ENCODE measurements at regions not wholly inside any gene's neighbourhood (a gene's known extent, or its start where the extent isn't known, plus 50 kb on each side); places are given as distances from the start of the nearest gene placed in this dataset.

DNA sequence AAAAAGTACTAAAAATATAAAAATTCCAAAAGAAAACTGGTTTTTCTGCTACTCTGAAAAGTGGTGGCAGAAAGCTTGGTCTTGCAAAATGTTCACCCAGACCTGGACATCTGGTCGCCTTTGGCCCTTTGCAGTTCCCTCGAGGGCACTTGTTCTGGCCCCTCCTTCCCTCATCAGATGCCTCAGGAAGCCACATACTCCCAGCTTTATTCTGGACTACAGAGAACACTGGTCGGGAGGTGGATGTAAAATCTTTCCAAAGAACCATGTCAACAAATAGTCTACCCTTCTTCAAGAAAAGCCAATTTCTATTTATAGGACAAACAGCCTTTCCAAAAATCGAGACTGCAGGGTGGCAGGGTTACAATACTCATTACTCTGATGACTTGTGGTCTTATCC is 726.1 kb downstream of the TNS3 start:
- H2AFZ ChIP-seq (ENCODE audit: low read depth, low read length, poor library complexity, severe bottlenecking) = no peak overlapping the region
- no peak overlapping the region for H3K27ac ChIP-seq (ENCODE audit: low read depth, low read length)
- BruUV-seq (replicated peaks) = no TSS peak
- H3K9me3 ChIP-seq (ENCODE audit: control insufficient read depth in 1 of 2, insufficient read depth in 1 of 2, low read depth in 1 of 2, low read length in 2 of 2) = no peaks in the 10 kb centered on the region
- H3K4me1 ChIP-seq (ENCODE audit: control insufficient read depth in 1 of 2, insufficient read depth in 2 of 2, low read length in 2 of 2) = no peaks in the 10 kb centered on the region
- H3K4me3 ChIP-seq (replicated peaks in 1 of 2; ENCODE audit: low read depth in 1 of 2, low read length in 2 of 2) = no peak overlapping the region
- ChIA-PET RAD21 (ENCODE audit: low non-redundant PET in 1 of 2, low total read pairs in 2 of 2, uncharacterized antibody in 2 of 2, unreplicated experiment in 2 of 2) (no interaction called here), CTCF (no interaction called here), POLR2A (no interaction called here)
- no peak overlapping the region for H3K4me2 ChIP-seq (ENCODE audit: low read length)
- no peaks in the 10 kb centered on the region for H4K20me1 ChIP-seq (ENCODE audit: insufficient read depth)
- no peaks in the 10 kb centered on the region for H3K27me3 ChIP-seq (ENCODE audit: insufficient read depth, low read length)
- H3K9ac ChIP-seq (ENCODE audit: low read length) = no peak overlapping the region
- TF ChIP-seq CEBPB (IDR thresholded peaks at IDR 0.05; ENCODE audit: low read depth) (no peak), EGR1 (IDR thresholded peaks at IDR 0.05; ENCODE audit: low read depth) (no peak), SP1 (IDR thresholded peaks at IDR 0.05; ENCODE audit: low read depth) (no peak)
- DNase-seq (ENCODE audit: low read depth, low spot score) = no peak
- intact Hi-C loops (cut with micrococcal nuclease) = no loop called here
- no peaks in the 10 kb centered on the region for H3K9me2 ChIP-seq (ENCODE audit: insufficient read depth)
- H3K79me2 ChIP-seq (ENCODE audit: insufficient read depth, low read length) = no peaks in the 10 kb centered on the region
- ATAC-seq = no peak
- H3K36me3 ChIP-seq (ENCODE audit: control insufficient read depth in 1 of 2, insufficient read depth in 2 of 2, low read length in 2 of 2) = no peaks in the 10 kb centered on the region

DNA sequence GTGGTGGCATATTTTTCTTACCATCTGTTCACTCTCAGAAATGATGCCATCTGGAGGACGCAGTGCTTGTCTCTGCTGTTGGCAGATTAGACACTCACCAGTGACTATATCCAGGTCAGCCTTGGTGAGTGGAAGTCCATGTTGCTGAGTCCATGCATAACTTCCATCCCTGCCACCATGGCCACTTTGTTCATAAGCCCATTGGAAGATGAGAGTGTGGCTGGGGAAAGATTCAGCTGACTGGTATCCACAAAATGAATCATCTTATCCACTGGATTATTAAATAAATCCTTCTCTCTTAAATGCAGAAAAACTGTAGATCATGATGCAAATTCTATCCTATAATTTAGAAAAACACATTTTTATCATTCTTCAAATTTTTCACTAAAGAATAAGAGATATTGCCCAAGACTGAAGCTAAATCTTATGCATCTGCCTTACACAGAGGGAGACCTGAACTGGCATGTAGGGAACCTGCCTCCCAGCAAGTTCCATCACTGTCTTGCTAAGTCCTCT is 726.9 kb downstream of the TNS3 start:
- no peak overlapping the region for H3K27ac ChIP-seq (ENCODE audit: low read depth, low read length)
- ChIA-PET POLR2A (no interaction called here), CTCF (no interaction called here), RAD21 (ENCODE audit: low non-redundant PET in 1 of 2, low total read pairs in 2 of 2, uncharacterized antibody in 2 of 2, unreplicated experiment in 2 of 2) (no interaction called here)
- DNase-seq (ENCODE audit: low read depth, low spot score) = no peak
- H3K79me2 ChIP-seq (ENCODE audit: insufficient read depth, low read length) = no peaks in the 10 kb centered on the region
- H2AFZ ChIP-seq (ENCODE audit: low read depth, low read length, poor library complexity, severe bottlenecking) = no peak overlapping the region
- no peaks in the 10 kb centered on the region for H3K36me3 ChIP-seq (ENCODE audit: control insufficient read depth in 1 of 2, insufficient read depth in 2 of 2, low read length in 2 of 2)
- H3K9ac ChIP-seq (ENCODE audit: low read length) = no peak overlapping the region
- H3K4me2 ChIP-seq (ENCODE audit: low read length) = no peak overlapping the region
- TF ChIP-seq EGR1 (IDR thresholded peaks at IDR 0.05; ENCODE audit: low read depth) (no peak), YY1 (IDR thresholded peaks at IDR 0.05; ENCODE audit: extremely low read depth, insufficient replicate concordance, low read depth, low read length) (no peak), CBX3 (IDR thresholded peaks at IDR 0.05; ENCODE audit: low read depth) (no peak), MAX (IDR thresholded peaks at IDR 0.05) (no peak), RAD21 (IDR thresholded peaks at IDR 0.05; ENCODE audit: low read depth) (peak; percentile 35; the same call in 1 of the 2 replicates), POLR2AphosphoS5 (IDR thresholded peaks at IDR 0.05; ENCODE audit: low read depth, low read length) (no peak), SIN3A (IDR thresholded peaks at IDR 0.05; ENCODE audit: low read depth) (no peak), SRF (IDR thresholded peaks at IDR 0.05; ENCODE audit: low read depth) (no peak), ELF1 (IDR thresholded peaks at IDR 0.05; ENCODE audit: borderline replicate concordance, low read depth) (no peak), SP1 (IDR thresholded peaks at IDR 0.05; ENCODE audit: low read depth) (no peak), ZNF274 (IDR thresholded peaks at IDR 0.05; ENCODE audit: low read depth, low read length) (no peak), EZH2 (IDR thresholded peaks at IDR 0.05) (no peak), FOSL1 (IDR thresholded peaks at IDR 0.05; ENCODE audit: low read depth) (no peak), EZH2phosphoT487 (IDR thresholded peaks at IDR 0.05; ENCODE audit: borderline replicate concordance) (no peak), ZBTB33 (IDR thresholded peaks at IDR 0.05; ENCODE audit: extremely low read depth, insufficient replicate concordance, low read length) (no peak), POLR2A (IDR thresholded peaks at IDR 0.05; ENCODE audit: borderline replicate concordance, extremely low read depth, insufficient read depth, insufficient read length) (no peak)
- TF ChIP-seq, protein P1, sequence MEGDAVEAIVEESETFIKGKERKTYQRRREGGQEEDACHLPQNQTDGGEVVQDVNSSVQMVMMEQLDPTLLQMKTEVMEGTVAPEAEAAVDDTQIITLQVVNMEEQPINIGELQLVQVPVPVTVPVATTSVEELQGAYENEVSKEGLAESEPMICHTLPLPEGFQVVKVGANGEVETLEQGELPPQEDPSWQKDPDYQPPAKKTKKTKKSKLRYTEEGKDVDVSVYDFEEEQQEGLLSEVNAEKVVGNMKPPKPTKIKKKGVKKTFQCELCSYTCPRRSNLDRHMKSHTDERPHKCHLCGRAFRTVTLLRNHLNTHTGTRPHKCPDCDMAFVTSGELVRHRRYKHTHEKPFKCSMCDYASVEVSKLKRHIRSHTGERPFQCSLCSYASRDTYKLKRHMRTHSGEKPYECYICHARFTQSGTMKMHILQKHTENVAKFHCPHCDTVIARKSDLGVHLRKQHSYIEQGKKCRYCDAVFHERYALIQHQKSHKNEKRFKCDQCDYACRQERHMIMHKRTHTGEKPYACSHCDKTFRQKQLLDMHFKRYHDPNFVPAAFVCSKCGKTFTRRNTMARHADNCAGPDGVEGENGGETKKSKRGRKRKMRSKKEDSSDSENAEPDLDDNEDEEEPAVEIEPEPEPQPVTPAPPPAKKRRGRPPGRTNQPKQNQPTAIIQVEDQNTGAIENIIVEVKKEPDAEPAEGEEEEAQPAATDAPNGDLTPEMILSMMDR (IDR thresholded peaks at IDR 0.05 in 2 of 3, conservative IDR thresholded peaks at IDR 0.05 in 1 of 3; ENCODE audit: borderline replicate concordance in 1 of 3, insufficient read depth in 1 of 3, low read depth in 2 of 3, low read length in 2 of 3) = peak in 2 of 3 experiments; percentile 10 to 14; a peak in 1 of 6 replicates
- no peaks in the 10 kb centered on the region for H3K27me3 ChIP-seq (ENCODE audit: insufficient read depth, low read length)
- no peaks in the 10 kb centered on the region for H3K4me1 ChIP-seq (ENCODE audit: control insufficient read depth in 1 of 2, insufficient read depth in 2 of 2, low read length in 2 of 2)
- no peak overlapping the region for H3K4me3 ChIP-seq (replicated peaks in 1 of 2; ENCODE audit: low read depth in 1 of 2, low read length in 2 of 2)
- H3K9me2 ChIP-seq (ENCODE audit: insufficient read depth) = no peaks in the 10 kb centered on the region
- no TSS peak for BruUV-seq (replicated peaks)
- intact Hi-C loops (cut with micrococcal nuclease) = no loop called here
- H3K9me3 ChIP-seq (ENCODE audit: control insufficient read depth in 1 of 2, insufficient read depth in 1 of 2, low read depth in 1 of 2, low read length in 2 of 2) = no peaks in the 10 kb centered on the region
- no peaks in the 10 kb centered on the region for H4K20me1 ChIP-seq (ENCODE audit: insufficient read depth)
- no peak for ATAC-seq
